HepG2 (cell line): ENCODE measurements at regions not wholly inside any gene's neighbourhood (a gene's known extent, or its start where the extent isn't known, plus 50 kb on each side); places are given as distances from the start of the nearest gene placed in this dataset.
"Not testable (repeated sequence)": the region's sequence is repeated elsewhere in the genome, so short reads cannot be mapped to it uniquely, and the experiment has no call there.

Experiments
- ATAC-seq: fragments of 200-7000 bp; cut with Tn5 transposase; 3 replicates; pipeline ENCODE4 v1.9.1; 2020; ENCODE audit warnings: mild to moderate bottlenecking, moderate library complexity
- BruUV-seq: library from RNA; stranded (reverse); fragments of 400-500 nt; replicated peaks from 2 replicates; lab custom pipeline; 2021; lab: Mats Ljungman, UMichigan
- CTCF ChIA-PET: fragments of 300-600 bp; formaldehyde crosslinking; extraction: SDS; loops from one replicate; lab custom pipeline; 2021; ENCODE audit warnings: low total read pairs, inconsistent platforms, low intra/inter-chr PET ratio; lab: Yijun Ruan, JAX
- POLR2A ChIA-PET: fragments of 350-600 bp; sonication (Branson Sonifier 250); formaldehyde crosslinking; loops from one replicate; lab custom pipeline; 2020; ENCODE audit warnings: antibody characterized with exemption, inconsistent platforms; lab: Yijun Ruan, JAX
- DNase-seq: peaks from one replicate; pipeline ENCODE4 v3.0.0-alpha.2; 2015; ENCODE audit warnings: low spot score
- FAIRE-seq: peaks from 3 replicates; lab custom pipeline; 2011; peaks lifted over from hg19 to GRCh38; lab: Jason Lieb, UNC
- H2AFZ ChIP-seq: one replicate; pipeline ENCODE4 v1.6.1; 2011; ENCODE audit warnings: low read length, inconsistent platforms
- H3K27ac ChIP-seq: fragments of 300-600 bp; 3 replicates; pipeline ENCODE4 v1.8.0; 2011; ENCODE audit warnings: mixed run types, mild to moderate bottlenecking, mixed read lengths, low read length, inconsistent platforms; ENCODE audit not compliant: insufficient read depth; ENCODE audit errors: extremely low read length
- H3K27me3 ChIP-seq, 2 experiments: fragments of 200-600 bp in 1 of 2; 2 replicates in 1 of 2; 3 replicates in 1 of 2; pipeline versions ENCODE4 v1.6.0 to v1.8.0; 2011; ENCODE audit warnings: low read length in 2 of 2, mild to moderate bottlenecking in 2 of 2, moderate library complexity in 2 of 2, inconsistent platforms in 1 of 2; ENCODE audit not compliant: insufficient read depth in 2 of 2, control insufficient read depth in 1 of 2
- H3K36me3 ChIP-seq, 2 experiments: fragments of 200-600 bp in 1 of 2; replicated peaks in 1 of 2; 2 replicates in 1 of 2; 3 replicates in 1 of 2; pipeline versions ENCODE4 v1.5.1 to v1.8.0; 2011; ENCODE audit warnings: low read length in 2 of 2, inconsistent platforms in 1 of 2; ENCODE audit not compliant: insufficient read depth in 2 of 2, control insufficient read depth in 1 of 2
- H3K4me1 ChIP-seq: 2 replicates; pipeline ENCODE4 v1.5.1; 2012; ENCODE audit warnings: low read length, inconsistent platforms; ENCODE audit not compliant: insufficient read depth
- H3K4me2 ChIP-seq: 2 replicates; pipeline ENCODE4 v1.6.0; 2011; ENCODE audit warnings: low read depth, low read length, inconsistent platforms
- H3K4me3 ChIP-seq, 3 experiments: fragments of 200-600 bp in 1 of 3; sonication (generic), shearing (Covaris generic) in 1 of 3; replicated peaks in 1 of 3; 2 replicates each; pipeline ENCODE4 v1.5.1; 2011 to 2016; ENCODE audit warnings: low read length in 3 of 3, inconsistent platforms in 2 of 3, low read depth in 2 of 3, mild to moderate bottlenecking in 2 of 3, control low read depth in 1 of 3, mixed read lengths in 1 of 3; ENCODE audit not compliant: insufficient read depth in 1 of 3
- H3K79me2 ChIP-seq: one replicate; pipeline ENCODE4 v1.6.1; 2011; ENCODE audit warnings: low read length, inconsistent platforms; ENCODE audit not compliant: insufficient read depth
- H3K9ac ChIP-seq: 2 replicates; pipeline ENCODE4 v1.6.0; 2011; ENCODE audit warnings: mild to moderate bottlenecking, low read depth, low read length, inconsistent platforms; ENCODE audit not compliant: insufficient read depth
- H3K9me3 ChIP-seq: 2 replicates; pipeline ENCODE4 v1.5.1; 2012; ENCODE audit warnings: mild to moderate bottlenecking, low read length
- H4K20me1 ChIP-seq: 2 replicates; pipeline ENCODE4 v1.6.0; 2011; ENCODE audit warnings: inconsistent platforms, mild to moderate bottlenecking, low read length, moderate library complexity; ENCODE audit not compliant: insufficient read depth
- IRF9 ChIP-seq: sonication (generic); formaldehyde crosslinking; IDR thresholded peaks from 2 replicates; pipeline ENCODE4 v1.8.0; 2022; ENCODE audit warnings: missing genetic modification reagents, mild to moderate bottlenecking, borderline replicate concordance
- WGBS: methylation state at CpG from one replicate; pipeline ENCODE4 v1.1.6; 2017; ENCODE audit warnings: low lambda C conversion rate; 5-methylcytosine and 5-hydroxymethylcytosine counted together
- in situ Hi-C: cut with HindIII; loops from 2 replicates; pipeline ENCODE4 v1.10.0; 2017; ENCODE audit warnings: low pct_unique_long_range_greater_than_20kb; ENCODE audit not compliant: extremely low pct_ligation_motif_present
- intact Hi-C: fragments of 100-400 bp; cut with micrococcal nuclease; formaldehyde crosslinking; loops from one replicate; pipeline ENCODE4 v1.10.0; 2022; ENCODE audit not compliant: unreplicated experiment

DNA sequence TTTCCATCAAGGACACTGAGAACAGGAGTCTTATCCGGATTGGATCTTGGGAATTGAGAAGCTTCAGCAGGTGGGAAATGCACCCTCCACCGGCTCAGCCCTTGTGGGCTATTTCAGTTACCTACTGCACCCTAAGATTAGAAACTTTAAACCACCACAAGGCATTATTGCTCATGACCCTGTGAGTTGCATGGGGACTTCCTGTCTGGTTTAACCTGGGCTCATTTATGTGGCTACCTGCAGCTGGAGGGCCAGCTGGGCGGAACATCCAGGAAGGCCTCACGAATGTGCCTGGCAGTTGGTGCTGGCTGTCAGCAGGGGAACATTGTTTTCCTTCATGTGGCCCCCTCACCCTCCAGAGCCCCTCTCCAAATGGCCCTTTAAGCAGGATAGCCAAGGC lies 164.1 kb downstream of the DEFB131A start:
- ATAC-seq = no peak
- no peak for FAIRE-seq
- WGBS = 20% methylated on average over 3 of the region's 4 CpGs
- TF ChIP-seq IRF9 = no peak
- Histone ChIP-seq H3K27ac (no peak overlapping the region), H3K4me2 (no peak overlapping the region), H3K9me3 (no peaks in the 10 kb centered on the region), H3K9ac (no peak overlapping the region), H4K20me1 (no peaks in the 10 kb centered on the region), H2AFZ (no peak overlapping the region), H3K4me1 (no peaks in the 10 kb centered on the region), H3K27me3 (no peaks in the 10 kb centered on the region), H3K79me2 (no peaks in the 10 kb centered on the region), H3K4me3 (no peak overlapping the region), H3K36me3 (no peaks in the 10 kb centered on the region)
- ChIA-PET POLR2A (no interaction called here), CTCF (no interaction called here)
- intact Hi-C loops = no loop called here
- in situ Hi-C loops = no loop called here
- no TSS peak for BruUV-seq
- no peak for DNase-seq

DNA sequence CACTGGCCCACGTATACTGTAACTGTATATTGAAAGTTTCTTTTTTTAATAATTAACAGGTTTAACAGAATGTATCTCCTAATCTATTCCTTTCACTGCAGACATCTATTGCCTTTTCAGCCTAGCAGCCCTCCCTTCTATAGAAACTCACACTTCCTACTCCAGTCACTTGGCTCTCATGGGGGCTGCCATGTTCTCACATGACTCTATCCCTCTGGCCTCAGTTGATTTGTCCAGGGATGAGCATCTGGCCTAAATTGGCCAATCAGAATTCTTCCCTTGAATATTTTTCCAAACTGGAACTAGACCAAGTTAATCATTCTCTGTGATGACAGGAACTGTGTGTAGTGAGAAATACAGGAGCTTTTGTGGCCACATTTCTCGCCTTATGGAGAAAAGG lies 166.1 kb downstream of the DEFB131A start:
- not testable (repeated sequence) for BruUV-seq

More for the DNA sequence above, 166.1 kb downstream of the DEFB131A start:
- ATAC-seq, DNase-seq, H3K79me2 ChIP-seq, CTCF ChIA-PET, H3K4me2 ChIP-seq, H3K27ac ChIP-seq, H4K20me1 ChIP-seq, H3K27me3 ChIP-seq, H3K9me3 ChIP-seq, FAIRE-seq, intact Hi-C loops, H3K4me1 ChIP-seq, H2AFZ ChIP-seq, H3K9ac ChIP-seq, H3K36me3 ChIP-seq, in situ Hi-C loops, H3K4me3 ChIP-seq, POLR2A ChIA-PET: not testable (repeated sequence)
- WGBS = 2% methylated on average over 2 of the region's 2 CpGs
